ENCODE measurements at regions not wholly inside any gene's neighbourhood (a gene's known extent, or its start where the extent isn't known, plus 50 kb on each side); places are given as distances from the start of the nearest gene placed in this dataset.

DNA sequence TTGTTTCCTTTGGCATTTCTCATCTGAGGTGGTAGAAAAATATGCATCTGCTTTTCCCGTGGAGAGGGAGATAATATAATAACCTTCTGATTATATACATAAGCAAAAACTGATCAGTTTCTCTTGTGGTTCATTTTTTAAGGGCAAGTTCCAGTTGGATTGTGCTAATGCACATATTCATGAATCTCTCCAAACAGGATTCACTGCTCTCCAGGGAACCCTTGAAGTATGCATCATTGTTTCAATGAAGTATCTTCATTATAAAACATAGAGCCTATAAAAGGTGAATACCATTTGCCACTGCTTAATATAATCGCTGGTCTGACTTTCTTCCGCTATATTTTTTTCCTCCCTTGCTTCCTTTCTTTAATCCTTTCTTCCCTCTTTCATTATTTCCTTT is 384.7 kb downstream of the FIGN start:
- Histone ChIP-seq H3K4me3 (ENCODE audit: low read depth in 1 of 2, low read length in 2 of 2) (no peak overlapping the region), H3K9ac (ENCODE audit: low read depth in 1 of 2, low read length in 2 of 2) (no peak overlapping the region), H3K4me1 (ENCODE audit: control insufficient read depth in 1 of 2, insufficient read depth in 2 of 2, low read length in 2 of 2) (peaks cover 0 to 7% of the 10 kb centered on the region in 2 donors), H3K9me3 (ENCODE audit: control insufficient read depth in 1 of 2, low read length in 2 of 2) (no peaks in the 10 kb centered on the region), H3K27me3 (ENCODE audit: control insufficient read depth in 1 of 2, insufficient read depth in 2 of 2, low read length in 2 of 2) (no peaks in the 10 kb centered on the region), H3K27ac (ENCODE audit: low read depth, low read length) (no peak overlapping the region), H3K36me3 (ENCODE audit: control insufficient read depth in 1 of 2, insufficient read depth in 2 of 2, low read length in 2 of 2) (no peaks in the 10 kb centered on the region)

DNA sequence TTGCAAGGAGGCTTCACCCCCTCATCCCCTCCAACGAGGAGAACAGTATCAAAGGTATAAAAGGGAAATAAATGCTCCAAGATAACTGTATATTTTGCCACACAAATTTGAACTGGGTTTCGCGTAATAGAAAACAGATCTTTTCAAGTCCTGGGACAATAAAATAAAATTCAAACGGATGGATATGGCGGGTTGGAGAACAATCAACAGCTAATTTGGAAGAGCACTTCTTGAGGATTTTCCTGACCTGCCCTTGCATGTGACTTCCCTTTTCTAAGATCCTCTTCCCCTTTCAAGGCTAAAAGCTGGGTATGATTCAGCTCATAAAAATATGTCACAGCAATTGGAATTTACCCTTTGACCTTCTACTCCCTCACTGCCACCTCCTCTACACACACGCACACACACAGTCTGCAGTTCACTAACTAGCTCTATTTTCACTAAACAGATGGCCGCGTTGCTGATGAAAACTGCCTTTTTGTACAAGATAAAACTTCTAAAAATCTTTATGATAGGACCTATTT is 386.9 kb downstream of the FIGN start:
- peak overlapping the region; percentile 50 to 59 for H3K4me3 ChIP-seq (ENCODE audit: low read depth in 1 of 2, low read length in 2 of 2)
- H3K9ac ChIP-seq (ENCODE audit: low read depth in 1 of 2, low read length in 2 of 2), result no peak overlapping the region
- H3K36me3 ChIP-seq (ENCODE audit: control insufficient read depth in 1 of 2, insufficient read depth in 2 of 2, low read length in 2 of 2), result no peaks in the 10 kb centered on the region
- peaks cover 0 to 7% of the 10 kb centered on the region in 2 donors for H3K4me1 ChIP-seq (ENCODE audit: control insufficient read depth in 1 of 2, insufficient read depth in 2 of 2, low read length in 2 of 2)
- H3K27ac ChIP-seq (ENCODE audit: low read depth, low read length), result no peak overlapping the region
- H3K27me3 ChIP-seq (ENCODE audit: control insufficient read depth in 1 of 2, insufficient read depth in 2 of 2, low read length in 2 of 2), result no peaks in the 10 kb centered on the region
- no peaks in the 10 kb centered on the region for H3K9me3 ChIP-seq (ENCODE audit: control insufficient read depth in 1 of 2, low read length in 2 of 2)

DNA sequence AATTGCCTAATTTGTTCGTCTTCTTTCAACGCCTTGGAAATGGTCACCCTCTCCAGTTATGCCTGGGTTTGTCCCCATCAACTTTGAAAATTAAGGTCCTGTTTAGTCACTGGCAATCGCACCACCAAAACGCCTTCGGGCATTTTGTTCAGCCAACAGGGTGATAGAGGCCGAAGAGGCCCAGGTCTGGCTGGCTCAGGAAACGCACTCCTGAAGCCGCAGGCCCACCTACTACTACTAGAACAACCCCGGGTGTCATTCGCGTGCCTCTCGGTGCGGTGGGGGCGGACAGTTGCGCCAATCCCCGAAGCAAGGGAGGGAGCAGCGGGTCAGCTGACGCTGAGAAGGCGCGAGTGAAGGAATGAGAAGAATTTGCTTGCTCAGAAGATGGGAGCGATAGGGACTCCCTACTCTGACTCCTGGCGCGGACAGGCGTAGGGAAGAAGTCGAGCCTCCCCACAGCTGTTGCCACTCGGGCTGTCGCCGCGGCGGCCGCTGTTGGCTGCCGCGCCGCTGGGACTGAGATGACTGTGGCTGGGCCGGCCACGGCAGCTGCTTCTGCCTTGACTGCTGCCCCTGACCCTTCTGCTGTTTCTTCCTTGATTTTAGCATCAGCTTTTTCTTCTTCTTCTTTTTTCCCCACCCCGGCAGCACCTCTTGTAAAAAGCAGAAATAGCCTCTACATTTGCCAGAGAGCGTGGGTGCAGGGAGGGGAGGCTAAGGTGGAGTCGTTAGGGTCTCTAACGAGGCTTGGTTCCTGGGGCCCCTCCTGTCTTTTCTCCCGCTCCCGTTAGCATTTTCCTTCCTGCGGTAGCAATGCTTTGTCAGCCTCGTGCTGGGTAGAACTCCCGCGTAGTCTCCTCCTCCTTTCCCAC is 387.6 kb downstream of the FIGN start:
- peak overlapping the region; percentile 50 to 59 for H3K4me3 ChIP-seq (ENCODE audit: low read depth in 1 of 2, low read length in 2 of 2)
- no peaks in the 10 kb centered on the region for H3K27me3 ChIP-seq (ENCODE audit: control insufficient read depth in 1 of 2, insufficient read depth in 2 of 2, low read length in 2 of 2)
- H3K36me3 ChIP-seq (ENCODE audit: control insufficient read depth in 1 of 2, insufficient read depth in 2 of 2, low read length in 2 of 2), result no peaks in the 10 kb centered on the region
- H3K9me3 ChIP-seq (ENCODE audit: control insufficient read depth in 1 of 2, low read length in 2 of 2), result no peaks in the 10 kb centered on the region
- H3K9ac ChIP-seq (ENCODE audit: low read depth in 1 of 2, low read length in 2 of 2), result peak overlapping the region; percentile 17 to 27
- peak overlapping the region; percentile 53 for H3K27ac ChIP-seq (ENCODE audit: low read depth, low read length)
- H3K4me1 ChIP-seq (ENCODE audit: control insufficient read depth in 1 of 2, insufficient read depth in 2 of 2, low read length in 2 of 2), result peaks cover 0 to 7% of the 10 kb centered on the region in 2 donors

DNA sequence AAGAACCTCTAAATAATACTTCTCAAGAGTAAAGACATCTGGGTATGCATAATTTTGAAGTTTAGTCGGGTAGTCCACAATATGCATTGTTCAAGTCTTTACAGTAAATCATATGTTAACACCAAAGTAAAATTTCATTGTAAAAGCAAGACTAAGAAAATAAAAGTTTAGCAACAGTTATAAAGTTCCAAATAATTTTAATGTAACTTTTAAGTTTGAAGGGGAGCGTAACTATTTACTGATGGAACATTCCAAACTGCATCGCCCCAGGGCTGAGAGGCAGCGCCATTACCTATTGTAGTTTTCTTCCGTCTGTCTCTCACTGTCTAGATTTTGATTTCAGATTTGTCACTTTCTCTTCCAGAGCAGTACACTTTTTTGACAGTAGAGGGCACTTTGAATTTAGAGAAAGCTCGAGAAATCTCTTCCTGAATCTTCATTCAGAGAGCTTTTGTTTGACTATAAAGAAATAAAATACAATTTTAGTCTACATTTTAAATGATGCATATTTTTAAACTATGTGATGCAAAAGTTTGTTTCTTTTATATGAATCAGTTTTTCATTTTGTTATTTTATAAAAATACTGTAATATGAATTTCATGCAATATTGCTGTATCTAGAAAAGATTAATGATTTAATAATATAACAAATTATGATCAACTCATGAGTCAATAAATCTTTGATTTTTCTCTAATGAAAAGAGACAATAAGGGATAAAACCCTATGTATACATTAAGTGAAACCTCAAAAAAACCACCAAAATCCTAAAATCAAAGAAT is 389.8 kb downstream of the FIGN start:
- no peaks in the 10 kb centered on the region for H3K9me3 ChIP-seq (ENCODE audit: control insufficient read depth in 1 of 2, low read length in 2 of 2)
- no peaks in the 10 kb centered on the region for H3K27me3 ChIP-seq (ENCODE audit: control insufficient read depth in 1 of 2, insufficient read depth in 2 of 2, low read length in 2 of 2)
- peaks cover 0 to 7% of the 10 kb centered on the region in 2 donors for H3K4me1 ChIP-seq (ENCODE audit: control insufficient read depth in 1 of 2, insufficient read depth in 2 of 2, low read length in 2 of 2)
- no peak overlapping the region for H3K9ac ChIP-seq (ENCODE audit: low read depth in 1 of 2, low read length in 2 of 2)
- H3K36me3 ChIP-seq (ENCODE audit: control insufficient read depth in 1 of 2, insufficient read depth in 2 of 2, low read length in 2 of 2), result no peaks in the 10 kb centered on the region
- H3K27ac ChIP-seq (ENCODE audit: low read depth, low read length), result no peak overlapping the region
- no peak overlapping the region for H3K4me3 ChIP-seq (ENCODE audit: low read depth in 1 of 2, low read length in 2 of 2)

DNA sequence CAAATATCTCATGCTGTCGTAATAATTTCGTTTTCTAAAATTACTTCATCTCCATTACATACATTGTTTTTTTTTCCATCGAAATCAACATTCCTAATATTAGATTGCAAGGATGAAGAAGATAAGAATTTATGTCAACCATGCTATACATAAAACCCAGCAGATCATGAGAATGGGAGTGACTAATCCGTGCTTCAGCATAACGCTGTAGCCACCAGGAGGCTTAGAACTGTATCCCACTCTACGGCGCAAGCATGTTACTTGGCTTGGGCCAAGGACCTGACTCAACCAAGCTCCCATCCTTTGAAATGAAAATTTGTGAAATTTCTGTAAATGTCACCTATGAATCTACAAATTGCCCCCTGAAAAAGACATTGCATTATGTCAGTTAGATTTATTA is 392.5 kb downstream of the FIGN start:
- Histone ChIP-seq H3K36me3 (ENCODE audit: control insufficient read depth in 1 of 2, insufficient read depth in 2 of 2, low read length in 2 of 2) (no peaks in the 10 kb centered on the region), H3K9me3 (ENCODE audit: control insufficient read depth in 1 of 2, low read length in 2 of 2) (no peaks in the 10 kb centered on the region), H3K9ac (ENCODE audit: low read depth in 1 of 2, low read length in 2 of 2) (no peak overlapping the region), H3K27ac (ENCODE audit: low read depth, low read length) (no peak overlapping the region), H3K4me1 (ENCODE audit: control insufficient read depth in 1 of 2, insufficient read depth in 2 of 2, low read length in 2 of 2) (no peaks in the 10 kb centered on the region), H3K4me3 (ENCODE audit: low read depth in 1 of 2, low read length in 2 of 2) (no peak overlapping the region), H3K27me3 (ENCODE audit: control insufficient read depth in 1 of 2, insufficient read depth in 2 of 2, low read length in 2 of 2) (no peaks in the 10 kb centered on the region)

DNA sequence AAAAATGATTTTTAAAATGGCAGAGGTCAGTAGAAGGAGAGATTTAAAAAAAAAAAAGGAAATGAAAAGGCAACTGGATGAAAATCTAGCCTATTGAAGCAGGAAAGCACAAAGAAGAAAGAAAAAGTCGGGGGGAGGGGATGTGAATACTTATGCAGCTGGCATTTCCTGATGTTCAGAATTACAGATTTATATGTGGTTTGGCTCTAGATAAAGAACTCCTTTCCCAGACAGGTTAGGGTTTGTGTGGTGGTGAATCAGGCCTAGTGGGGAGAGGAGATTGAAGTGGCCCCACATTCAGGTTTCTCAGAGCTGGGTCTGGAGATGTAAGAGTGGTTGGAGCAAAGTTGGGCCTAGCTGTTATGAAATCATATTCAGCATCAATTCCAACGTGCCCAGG is 394.4 kb downstream of the FIGN start:
- Histone ChIP-seq H3K9ac (ENCODE audit: low read depth in 1 of 2, low read length in 2 of 2) (no peak overlapping the region), H3K4me1 (ENCODE audit: control insufficient read depth in 1 of 2, insufficient read depth in 2 of 2, low read length in 2 of 2) (no peaks in the 10 kb centered on the region), H3K4me3 (ENCODE audit: low read depth in 1 of 2, low read length in 2 of 2) (no peak overlapping the region), H3K27me3 (ENCODE audit: control insufficient read depth in 1 of 2, insufficient read depth in 2 of 2, low read length in 2 of 2) (no peaks in the 10 kb centered on the region), H3K36me3 (ENCODE audit: control insufficient read depth in 1 of 2, insufficient read depth in 2 of 2, low read length in 2 of 2) (no peaks in the 10 kb centered on the region), H3K27ac (ENCODE audit: low read depth, low read length) (no peak overlapping the region), H3K9me3 (ENCODE audit: control insufficient read depth in 1 of 2, low read length in 2 of 2) (no peaks in the 10 kb centered on the region)

DNA sequence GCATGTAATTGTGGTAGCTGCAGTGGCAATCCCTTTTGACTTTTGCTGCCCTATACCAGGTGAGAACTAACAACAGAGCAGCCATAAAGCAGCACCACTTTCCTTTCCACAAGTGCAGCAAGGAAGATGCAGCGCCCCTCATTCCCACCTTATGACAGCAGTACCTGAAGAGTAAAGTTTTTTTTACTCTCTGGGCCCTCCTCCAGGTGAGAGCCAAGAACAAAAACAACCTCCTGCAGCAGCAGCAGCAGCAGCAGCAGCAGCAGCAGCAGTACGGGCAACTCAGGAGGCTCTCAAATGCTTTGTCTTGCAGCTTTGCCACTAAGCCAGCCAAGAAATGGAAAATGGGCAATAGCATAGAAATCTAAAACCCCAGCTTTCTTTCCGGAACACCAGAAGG is 397.5 kb downstream of the FIGN start:
- no peak overlapping the region for H3K27ac ChIP-seq (ENCODE audit: low read depth, low read length)
- H3K9ac ChIP-seq (ENCODE audit: low read depth in 1 of 2, low read length in 2 of 2), result no peak overlapping the region
- no peaks in the 10 kb centered on the region for H3K4me1 ChIP-seq (ENCODE audit: control insufficient read depth in 1 of 2, insufficient read depth in 2 of 2, low read length in 2 of 2)
- no peak overlapping the region for H3K4me3 ChIP-seq (ENCODE audit: low read depth in 1 of 2, low read length in 2 of 2)
- H3K27me3 ChIP-seq (ENCODE audit: control insufficient read depth in 1 of 2, insufficient read depth in 2 of 2, low read length in 2 of 2), result no peaks in the 10 kb centered on the region
- no peaks in the 10 kb centered on the region for H3K9me3 ChIP-seq (ENCODE audit: control insufficient read depth in 1 of 2, low read length in 2 of 2)
- no peaks in the 10 kb centered on the region for H3K36me3 ChIP-seq (ENCODE audit: control insufficient read depth in 1 of 2, insufficient read depth in 2 of 2, low read length in 2 of 2)

DNA sequence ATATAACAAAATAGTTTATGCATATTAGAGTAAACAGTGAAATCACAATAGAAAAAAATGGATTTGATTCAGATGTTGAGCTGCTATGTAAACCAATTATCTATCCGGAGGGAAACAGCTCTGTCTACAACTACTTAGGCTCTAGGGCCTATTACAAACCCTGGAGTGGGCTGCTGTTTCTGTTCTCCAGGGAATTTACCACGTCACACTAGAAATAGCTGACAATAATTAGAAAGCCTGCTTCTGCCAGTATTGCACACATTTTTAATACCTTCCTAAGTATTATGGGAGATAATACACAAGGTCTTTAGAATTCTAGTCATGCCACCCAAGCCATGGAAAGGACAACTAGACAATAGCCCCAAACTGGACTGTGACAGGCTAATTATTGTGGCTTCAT is 411.1 kb downstream of the FIGN start:
- no peak overlapping the region for H3K27ac ChIP-seq (ENCODE audit: low read depth, low read length)
- H3K36me3 ChIP-seq (ENCODE audit: control insufficient read depth in 1 of 2, insufficient read depth in 2 of 2, low read length in 2 of 2), result no peaks in the 10 kb centered on the region
- no peaks in the 10 kb centered on the region for H3K4me1 ChIP-seq (ENCODE audit: control insufficient read depth in 1 of 2, insufficient read depth in 2 of 2, low read length in 2 of 2)
- H3K4me3 ChIP-seq (ENCODE audit: low read depth in 1 of 2, low read length in 2 of 2), result no peak overlapping the region
- no peak overlapping the region for H3K9ac ChIP-seq (ENCODE audit: low read depth in 1 of 2, low read length in 2 of 2)
- no peaks in the 10 kb centered on the region for H3K9me3 ChIP-seq (ENCODE audit: control insufficient read depth in 1 of 2, low read length in 2 of 2)
- no peaks in the 10 kb centered on the region for H3K27me3 ChIP-seq (ENCODE audit: control insufficient read depth in 1 of 2, insufficient read depth in 2 of 2, low read length in 2 of 2)

DNA sequence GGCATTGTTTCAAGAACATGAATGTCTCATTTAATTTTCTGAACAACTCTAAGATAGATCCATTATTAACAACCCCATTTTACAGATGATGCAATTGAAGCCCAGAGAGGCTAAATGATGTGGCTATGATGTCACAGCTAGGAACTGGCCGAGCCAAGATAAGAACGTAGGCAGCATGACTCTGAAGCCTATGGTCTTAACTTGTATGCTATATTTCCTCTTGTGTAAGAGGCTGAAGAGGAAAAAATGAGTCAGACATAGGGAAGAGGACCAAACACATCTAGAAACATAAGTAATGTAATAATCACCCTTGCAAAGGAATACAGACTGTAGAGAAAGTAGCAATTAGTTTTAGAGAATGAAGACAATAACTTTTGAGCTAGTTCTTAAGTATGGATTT is 416.8 kb downstream of the FIGN start:
- H3K36me3 ChIP-seq (ENCODE audit: control insufficient read depth in 1 of 2, insufficient read depth in 2 of 2, low read length in 2 of 2), result no peaks in the 10 kb centered on the region
- H3K4me1 ChIP-seq (ENCODE audit: control insufficient read depth in 1 of 2, insufficient read depth in 2 of 2, low read length in 2 of 2), result no peaks in the 10 kb centered on the region
- no peak overlapping the region for H3K4me3 ChIP-seq (ENCODE audit: low read depth in 1 of 2, low read length in 2 of 2)
- H3K27me3 ChIP-seq (ENCODE audit: control insufficient read depth in 1 of 2, insufficient read depth in 2 of 2, low read length in 2 of 2), result no peaks in the 10 kb centered on the region
- no peak overlapping the region for H3K9ac ChIP-seq (ENCODE audit: low read depth in 1 of 2, low read length in 2 of 2)
- H3K27ac ChIP-seq (ENCODE audit: low read depth, low read length), result no peak overlapping the region
- peaks cover 0 to 3% of the 10 kb centered on the region in 2 donors for H3K9me3 ChIP-seq (ENCODE audit: control insufficient read depth in 1 of 2, low read length in 2 of 2)

DNA sequence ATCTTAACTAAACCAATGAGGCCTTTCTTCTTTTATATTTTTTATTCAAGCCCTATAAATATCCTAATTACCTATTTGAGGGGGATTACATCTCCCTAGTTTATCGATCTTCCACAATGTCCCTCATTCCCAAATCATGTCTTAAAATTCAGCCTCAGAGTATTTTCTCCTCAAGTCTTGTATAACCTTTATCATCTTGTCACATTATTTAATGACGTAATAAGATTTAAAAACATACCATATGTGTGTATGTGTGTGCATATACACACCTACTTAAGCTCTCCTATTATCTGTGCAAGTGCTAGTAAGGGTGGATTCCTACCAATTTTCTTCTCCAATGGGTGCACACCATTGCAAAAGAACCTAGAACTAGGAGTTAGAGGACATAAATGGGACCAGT is 421.1 kb downstream of the FIGN start:
- no peaks in the 10 kb centered on the region for H3K4me1 ChIP-seq (ENCODE audit: control insufficient read depth in 1 of 2, insufficient read depth in 2 of 2, low read length in 2 of 2)
- H3K9me3 ChIP-seq (ENCODE audit: control insufficient read depth in 1 of 2, low read length in 2 of 2), result peaks cover 0 to 3% of the 10 kb centered on the region in 2 donors
- no peak overlapping the region for H3K9ac ChIP-seq (ENCODE audit: low read depth in 1 of 2, low read length in 2 of 2)
- no peak overlapping the region for H3K4me3 ChIP-seq (ENCODE audit: low read depth in 1 of 2, low read length in 2 of 2)
- no peaks in the 10 kb centered on the region for H3K27me3 ChIP-seq (ENCODE audit: control insufficient read depth in 1 of 2, insufficient read depth in 2 of 2, low read length in 2 of 2)
- no peaks in the 10 kb centered on the region for H3K36me3 ChIP-seq (ENCODE audit: control insufficient read depth in 1 of 2, insufficient read depth in 2 of 2, low read length in 2 of 2)
- H3K27ac ChIP-seq (ENCODE audit: low read depth, low read length), result no peak overlapping the region
